ENCODE measurements at regions not wholly inside any gene's neighbourhood (a gene's known extent, or its start where the extent isn't known, plus 50 kb on each side); places are given as distances from the start of the nearest gene placed in this dataset.

- TF ChIP-seq YY1 (IDR thresholded peaks at IDR 0.05; ENCODE audit: extremely low read depth, insufficient replicate concordance, low read depth, low read length) = no peak
- no peak for TF ChIP-seq SIN3A (IDR thresholded peaks at IDR 0.05; ENCODE audit: low read depth)
- TF ChIP-seq CTCF (IDR thresholded peaks at IDR 0.05 in 2 of 3, conservative IDR thresholded peaks at IDR 0.05 in 1 of 3; ENCODE audit: borderline replicate concordance in 1 of 3, insufficient read depth in 1 of 3, low read depth in 2 of 3, low read length in 2 of 3) = no peak
- no peak for TF ChIP-seq ZNF274 (IDR thresholded peaks at IDR 0.05; ENCODE audit: low read depth, low read length)
- no peak for TF ChIP-seq ATF3 (IDR thresholded peaks at IDR 0.05)
- no peak for TF ChIP-seq ZFX (IDR thresholded peaks at IDR 0.05)
- TF ChIP-seq EZH2 (IDR thresholded peaks at IDR 0.05) = no peak
- TF ChIP-seq TCF7L2 (IDR thresholded peaks at IDR 0.05; ENCODE audit: borderline replicate concordance, extremely low read depth, insufficient read depth, insufficient read length) = no peak
- TF ChIP-seq POLR2A (IDR thresholded peaks at IDR 0.05; ENCODE audit: borderline replicate concordance, extremely low read depth, insufficient read depth, insufficient read length) = no peak
- no peak for TF ChIP-seq SRF (IDR thresholded peaks at IDR 0.05; ENCODE audit: low read depth)
These were observed 361.3 kb upstream of the MKI67 start for GRCh38 chr10:128487517-128487916.
